H1 (cell line): ENCODE measurements at regions not wholly inside any gene's neighbourhood (a gene's known extent, or its start where the extent isn't known, plus 50 kb on each side); places are given as distances from the start of the nearest gene placed in this dataset.

Experiments used
- JUND ChIP-seq: IDR thresholded peaks from 2 replicates; pipeline ENCODE4 v1.6.1; 2011; ENCODE audit warnings: mild to moderate bottlenecking, improper control_type of control experiment, low read length
- SAP30 ChIP-seq: fragments of 300-600 bp; sonication (generic); IDR thresholded peaks from 2 replicates; pipeline ENCODE4 v1.7.1; 2012; ENCODE audit warnings: low read length, moderate library complexity, mild to moderate bottlenecking, inconsistent platforms; ENCODE audit not compliant: insufficient read depth, insufficient replicate concordance
- TAF1 ChIP-seq: IDR thresholded peaks from 2 replicates; pipeline ENCODE4 v1.6.1; 2011; ENCODE audit warnings: mild to moderate bottlenecking, low read depth, low read length

GRCh38 chr4:62399242-62399641, 1199.1 kb downstream of the ADGRL3 start (continued):
- TF ChIP-seq TAF1 (no peak), JUND (no peak), SAP30 (no peak)
